GM06990 (cell line): ENCODE measurements at regions not wholly inside any gene's neighbourhood (a gene's known extent, or its start where the extent isn't known, plus 50 kb on each side); places are given as distances from the start of the nearest gene placed in this dataset.

ENCODE experiments used
- DNase-seq: peaks from one replicate; pipeline ENCODE4 v3.0.0-alpha.2; 2011; ENCODE audit not compliant: insufficient read length; ENCODE audit errors: extremely low read depth
- H3K27me3 ChIP-seq: replicated peaks from 2 replicates; pipeline ENCODE4 v1.6.0; 2011; ENCODE audit warnings: low read length; ENCODE audit not compliant: control insufficient read depth, insufficient read depth
- H3K36me3 ChIP-seq: 2 replicates; pipeline ENCODE4 v1.5.1; 2011; ENCODE audit warnings: low read length; ENCODE audit not compliant: control insufficient read depth, insufficient read depth
- H3K4me3 ChIP-seq: replicated peaks from 2 replicates; pipeline ENCODE4 v1.5.1; 2011; ENCODE audit warnings: low read depth, mild to moderate bottlenecking, control low read depth, low read length
- TF ChIP-seq, protein P1 (sequence below): IDR thresholded peaks from 2 replicates; pipeline ENCODE4 v1.5.1; 2011; ENCODE audit warnings: low read length, control low read depth, mild to moderate bottlenecking, inconsistent platforms; ENCODE audit not compliant: insufficient read depth, poor library complexity, severe bottlenecking

DNA sequence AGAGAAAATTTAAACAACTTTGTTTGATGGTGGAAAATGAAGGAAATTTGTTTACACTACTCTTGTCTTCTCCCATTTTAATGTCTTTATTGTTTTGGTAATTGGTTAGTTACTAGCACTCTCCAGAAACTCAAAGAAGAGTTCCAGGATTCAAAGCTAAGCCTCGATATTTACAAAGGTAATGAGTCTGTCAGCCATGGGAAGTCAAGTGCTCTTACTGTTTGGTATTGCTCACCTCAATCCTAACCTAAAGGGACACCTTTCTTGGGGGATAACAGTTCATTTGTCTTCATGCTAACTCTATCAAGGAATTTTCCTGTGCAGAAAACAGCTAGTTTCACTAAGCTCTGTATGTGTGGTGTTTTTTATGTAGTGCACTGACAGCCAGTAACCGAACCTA, 222.9 kb upstream of the LMO3 start:
- Histone ChIP-seq H3K4me3 (no peak overlapping the region), H3K36me3 (no peaks in the 10 kb centered on the region), H3K27me3 (no peaks in the 10 kb centered on the region)
- no peak for DNase-seq
- TF ChIP-seq, protein P1, sequence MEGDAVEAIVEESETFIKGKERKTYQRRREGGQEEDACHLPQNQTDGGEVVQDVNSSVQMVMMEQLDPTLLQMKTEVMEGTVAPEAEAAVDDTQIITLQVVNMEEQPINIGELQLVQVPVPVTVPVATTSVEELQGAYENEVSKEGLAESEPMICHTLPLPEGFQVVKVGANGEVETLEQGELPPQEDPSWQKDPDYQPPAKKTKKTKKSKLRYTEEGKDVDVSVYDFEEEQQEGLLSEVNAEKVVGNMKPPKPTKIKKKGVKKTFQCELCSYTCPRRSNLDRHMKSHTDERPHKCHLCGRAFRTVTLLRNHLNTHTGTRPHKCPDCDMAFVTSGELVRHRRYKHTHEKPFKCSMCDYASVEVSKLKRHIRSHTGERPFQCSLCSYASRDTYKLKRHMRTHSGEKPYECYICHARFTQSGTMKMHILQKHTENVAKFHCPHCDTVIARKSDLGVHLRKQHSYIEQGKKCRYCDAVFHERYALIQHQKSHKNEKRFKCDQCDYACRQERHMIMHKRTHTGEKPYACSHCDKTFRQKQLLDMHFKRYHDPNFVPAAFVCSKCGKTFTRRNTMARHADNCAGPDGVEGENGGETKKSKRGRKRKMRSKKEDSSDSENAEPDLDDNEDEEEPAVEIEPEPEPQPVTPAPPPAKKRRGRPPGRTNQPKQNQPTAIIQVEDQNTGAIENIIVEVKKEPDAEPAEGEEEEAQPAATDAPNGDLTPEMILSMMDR, result no peak

DNA sequence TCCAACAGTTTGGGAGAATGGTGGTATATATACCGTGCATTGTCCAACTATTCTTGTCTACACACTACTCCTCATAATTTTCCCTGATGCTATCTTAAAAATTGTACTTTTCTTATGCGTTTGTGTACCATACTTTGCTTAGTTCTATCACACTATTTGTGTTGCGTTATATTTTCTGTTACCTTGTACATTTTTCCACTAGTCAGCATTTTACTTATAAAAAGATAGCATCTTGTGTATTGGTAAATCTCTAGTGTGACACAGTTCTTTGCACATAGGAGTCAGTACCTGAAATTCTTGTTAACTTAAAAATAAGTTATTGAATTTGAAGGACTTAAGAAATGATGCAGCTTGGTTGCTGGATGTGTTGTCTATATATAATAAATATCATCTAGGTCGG, 201.8 kb upstream of the LMO3 start:
- Histone ChIP-seq H3K36me3 (no peaks in the 10 kb centered on the region), H3K27me3 (no peaks in the 10 kb centered on the region), H3K4me3 (no peak overlapping the region)
- TF ChIP-seq, protein P1, result no peak
- no peak for DNase-seq

DNA sequence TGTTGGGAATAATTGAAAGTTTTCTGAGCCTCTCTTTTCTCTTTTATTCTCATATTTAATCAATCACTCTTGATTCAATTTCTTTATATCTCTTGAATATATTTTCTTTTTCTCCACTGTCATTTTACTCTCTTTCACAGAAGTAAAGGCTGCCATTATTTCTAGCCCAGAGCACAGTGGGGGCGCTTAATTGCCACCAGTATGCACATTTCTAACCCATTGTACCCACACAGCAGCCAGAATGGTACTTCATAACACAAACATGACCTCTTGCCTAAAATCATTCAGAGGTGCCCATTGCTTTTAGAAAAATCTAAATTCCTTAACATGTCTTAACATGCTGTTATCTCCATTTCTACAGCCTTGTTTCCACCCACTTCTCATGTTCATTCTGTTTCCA, 190.2 kb upstream of the LMO3 start:
- Histone ChIP-seq H3K36me3 (no peaks in the 10 kb centered on the region), H3K27me3 (no peaks in the 10 kb centered on the region), H3K4me3 (no peak overlapping the region)
- TF ChIP-seq, protein P1, result no peak
- no peak for DNase-seq

DNA sequence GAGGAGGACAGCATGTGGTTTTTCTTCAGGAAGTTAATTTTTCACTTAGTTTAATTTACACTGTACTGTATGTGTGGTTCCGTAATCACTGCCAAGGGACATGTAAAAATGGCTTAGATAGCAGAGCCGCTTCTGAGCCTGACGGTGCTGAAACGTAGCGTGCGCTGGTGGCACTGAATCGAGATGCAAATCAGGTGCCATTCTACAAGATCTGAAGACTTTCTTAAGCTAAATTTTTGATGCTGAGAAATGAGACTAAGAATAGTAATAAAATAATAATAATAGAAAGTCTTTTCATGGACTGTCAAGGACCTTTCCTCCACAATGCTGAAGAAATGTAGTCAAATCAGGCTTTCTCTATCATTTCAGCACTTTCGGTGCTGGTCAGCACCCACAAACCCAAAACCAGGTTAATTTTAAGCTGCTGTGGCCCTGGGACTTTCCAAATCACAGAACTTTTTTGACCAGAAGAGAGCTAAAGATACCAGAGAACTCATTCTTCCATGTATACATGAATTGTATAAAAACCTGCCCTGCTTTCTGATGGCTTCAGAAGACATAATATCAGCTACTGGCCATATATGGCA, 183.3 kb upstream of the LMO3 start:
- TF ChIP-seq, protein P1, result no peak
- H3K4me3 ChIP-seq, result no peak overlapping the region
- H3K27me3 ChIP-seq, result no peaks in the 10 kb centered on the region
- peak; percentile 2 for DNase-seq
- no peaks in the 10 kb centered on the region for H3K36me3 ChIP-seq

DNA sequence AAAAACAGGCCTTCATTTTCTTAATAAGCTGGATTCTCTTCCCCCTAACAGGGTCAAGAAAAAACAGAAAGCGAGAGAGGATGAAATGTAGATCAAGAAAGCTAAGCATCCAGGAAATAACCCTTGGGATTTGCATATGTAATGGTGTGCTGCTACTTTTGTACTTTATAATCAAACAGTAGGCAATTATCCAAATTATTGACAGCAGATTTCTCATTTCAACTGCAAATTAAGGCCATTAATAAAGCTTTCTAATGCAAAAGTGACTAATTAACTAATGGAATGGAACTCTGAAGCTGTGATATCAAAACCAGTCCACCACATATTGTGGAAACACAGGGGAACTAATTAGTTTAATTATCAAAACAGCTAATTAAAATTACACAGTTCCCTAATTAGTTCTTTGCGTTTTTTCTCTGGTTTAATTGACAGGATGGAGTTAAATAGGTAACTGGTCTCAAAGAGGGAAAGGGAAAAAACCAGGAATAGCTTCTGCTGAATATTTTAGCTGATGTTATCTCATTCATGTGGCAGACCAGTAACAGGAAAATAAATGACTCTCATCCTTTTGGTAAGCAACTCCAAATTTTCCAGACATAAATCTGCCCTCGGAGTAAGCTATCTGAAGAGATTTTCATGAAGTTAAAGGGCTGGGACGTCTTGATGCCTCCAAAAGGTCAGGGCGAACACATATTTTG, 182.7 kb upstream of the LMO3 start:
- H3K27me3 ChIP-seq, result no peaks in the 10 kb centered on the region
- no peaks in the 10 kb centered on the region for H3K36me3 ChIP-seq
- no peak for DNase-seq
- TF ChIP-seq, protein P1, result no peak
- no peak overlapping the region for H3K4me3 ChIP-seq

DNA sequence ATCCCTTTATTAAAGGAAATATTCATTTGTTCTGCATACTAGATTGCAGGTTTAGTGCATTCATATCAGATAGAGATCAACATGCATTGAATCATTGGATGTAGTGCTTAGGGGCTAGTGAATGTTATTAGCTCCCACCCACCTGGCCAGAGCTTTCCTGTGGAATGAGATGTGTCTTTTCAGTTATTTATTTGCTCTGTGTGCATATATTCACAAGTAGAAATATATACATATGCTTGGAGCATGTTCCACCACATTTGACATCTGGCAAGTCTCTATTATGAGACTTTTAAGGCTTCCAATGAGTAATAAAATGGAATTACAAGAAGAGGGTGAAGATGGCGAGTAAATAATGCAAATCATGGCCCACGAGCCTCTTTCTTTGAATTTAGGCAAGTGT, 180.0 kb upstream of the LMO3 start:
- H3K4me3 ChIP-seq, result no peak overlapping the region
- TF ChIP-seq, protein P1, result no peak
- H3K36me3 ChIP-seq, result no peaks in the 10 kb centered on the region
- no peaks in the 10 kb centered on the region for H3K27me3 ChIP-seq
- no peak for DNase-seq
